ENCODE measurements at regions not wholly inside any gene's neighbourhood (a gene's known extent, or its start where the extent isn't known, plus 50 kb on each side); places are given as distances from the start of the nearest gene placed in this dataset.

DNA sequence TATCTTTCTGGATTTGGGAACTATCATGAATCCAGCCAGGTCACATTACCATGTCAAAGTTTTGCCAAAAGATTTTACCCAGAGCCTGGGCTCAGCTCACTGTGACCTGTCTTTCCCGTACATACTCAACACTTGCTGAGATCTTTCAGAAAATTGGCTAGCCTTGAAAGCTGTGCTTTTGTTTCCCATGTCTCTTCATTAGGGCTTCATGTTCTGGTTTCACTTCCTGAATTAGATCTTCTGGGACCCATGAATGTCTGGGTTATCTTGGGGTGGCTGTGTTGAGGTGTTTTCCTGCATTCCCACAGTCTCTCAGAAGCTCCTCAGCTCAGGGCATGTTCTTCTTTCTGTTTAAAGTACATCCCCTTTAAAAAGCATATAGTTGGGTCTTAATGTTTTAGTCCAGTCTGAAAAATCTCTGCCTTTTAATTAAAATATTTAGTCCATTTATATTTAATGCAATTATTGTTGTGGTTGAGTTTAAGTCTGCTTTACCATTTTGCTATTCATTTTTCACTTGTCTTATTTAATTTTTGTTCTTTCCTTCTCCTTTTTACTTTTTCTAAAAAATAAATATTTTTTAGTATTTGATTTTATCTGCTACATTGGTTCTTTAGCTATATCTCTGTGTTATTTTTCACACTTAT is 242.7 kb downstream of the VRK1 start:
- H3K27me3 ChIP-seq (ENCODE audit: control insufficient read depth, insufficient read depth, low read length) = no peaks in the 10 kb centered on the region

DNA sequence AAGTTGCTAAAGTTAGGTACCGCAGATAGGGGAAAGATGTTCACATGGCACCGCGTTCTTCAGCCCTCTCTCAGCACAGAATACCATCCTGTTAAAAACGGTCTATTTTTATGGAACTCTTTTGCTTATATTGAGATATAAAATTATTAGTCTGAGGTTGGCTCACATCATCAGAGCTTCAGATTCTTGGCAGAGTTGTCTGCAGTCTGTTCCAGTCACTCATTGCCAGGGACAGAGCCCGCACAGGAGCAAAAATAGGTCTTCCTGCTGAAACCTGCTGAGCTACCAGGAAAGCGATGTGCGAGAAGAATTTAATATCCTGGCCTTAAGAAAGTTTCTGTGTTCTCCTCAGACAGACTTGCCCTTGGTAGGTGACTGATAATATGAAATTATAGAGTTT is 249.8 kb downstream of the VRK1 start:
- H3K4me3 ChIP-seq (ENCODE audit: low read depth, low read length) = no peak overlapping the region
- H3K4me1 ChIP-seq = no peaks in the 10 kb centered on the region
- no peaks in the 10 kb centered on the region for H3K27me3 ChIP-seq (ENCODE audit: control insufficient read depth, insufficient read depth, low read length)
- no peak overlapping the region for H3K4me2 ChIP-seq (ENCODE audit: low read length)
- H3K27ac ChIP-seq = no peak overlapping the region
- no peaks in the 10 kb centered on the region for H3K9me3 ChIP-seq (ENCODE audit: control insufficient read depth, low read length)
- H3K9ac ChIP-seq = no peak overlapping the region
- TF ChIP-seq, protein P1, sequence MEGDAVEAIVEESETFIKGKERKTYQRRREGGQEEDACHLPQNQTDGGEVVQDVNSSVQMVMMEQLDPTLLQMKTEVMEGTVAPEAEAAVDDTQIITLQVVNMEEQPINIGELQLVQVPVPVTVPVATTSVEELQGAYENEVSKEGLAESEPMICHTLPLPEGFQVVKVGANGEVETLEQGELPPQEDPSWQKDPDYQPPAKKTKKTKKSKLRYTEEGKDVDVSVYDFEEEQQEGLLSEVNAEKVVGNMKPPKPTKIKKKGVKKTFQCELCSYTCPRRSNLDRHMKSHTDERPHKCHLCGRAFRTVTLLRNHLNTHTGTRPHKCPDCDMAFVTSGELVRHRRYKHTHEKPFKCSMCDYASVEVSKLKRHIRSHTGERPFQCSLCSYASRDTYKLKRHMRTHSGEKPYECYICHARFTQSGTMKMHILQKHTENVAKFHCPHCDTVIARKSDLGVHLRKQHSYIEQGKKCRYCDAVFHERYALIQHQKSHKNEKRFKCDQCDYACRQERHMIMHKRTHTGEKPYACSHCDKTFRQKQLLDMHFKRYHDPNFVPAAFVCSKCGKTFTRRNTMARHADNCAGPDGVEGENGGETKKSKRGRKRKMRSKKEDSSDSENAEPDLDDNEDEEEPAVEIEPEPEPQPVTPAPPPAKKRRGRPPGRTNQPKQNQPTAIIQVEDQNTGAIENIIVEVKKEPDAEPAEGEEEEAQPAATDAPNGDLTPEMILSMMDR (IDR thresholded peaks at IDR 0.05) = no peak
- H3K36me3 ChIP-seq (ENCODE audit: control insufficient read depth, insufficient read depth, low read length) = no peaks in the 10 kb centered on the region
- H2AFZ ChIP-seq = no peak overlapping the region
- H3K79me2 ChIP-seq = no peaks in the 10 kb centered on the region

More for the DNA sequence above, 242.7 kb downstream of the VRK1 start:
- no peak overlapping the region for H3K27ac ChIP-seq
- H3K4me1 ChIP-seq = no peaks in the 10 kb centered on the region
- H2AFZ ChIP-seq = no peak overlapping the region
- H3K4me3 ChIP-seq (ENCODE audit: low read depth, low read length) = no peak overlapping the region
- no peaks in the 10 kb centered on the region for H3K9me3 ChIP-seq (ENCODE audit: control insufficient read depth, low read length)
- TF ChIP-seq, protein P1 (IDR thresholded peaks at IDR 0.05) = no peak
- no peaks in the 10 kb centered on the region for H3K36me3 ChIP-seq (ENCODE audit: control insufficient read depth, insufficient read depth, low read length)
- H3K4me2 ChIP-seq (ENCODE audit: low read length) = no peak overlapping the region
- H3K79me2 ChIP-seq = no peaks in the 10 kb centered on the region
- H3K9ac ChIP-seq = no peak overlapping the region

DNA sequence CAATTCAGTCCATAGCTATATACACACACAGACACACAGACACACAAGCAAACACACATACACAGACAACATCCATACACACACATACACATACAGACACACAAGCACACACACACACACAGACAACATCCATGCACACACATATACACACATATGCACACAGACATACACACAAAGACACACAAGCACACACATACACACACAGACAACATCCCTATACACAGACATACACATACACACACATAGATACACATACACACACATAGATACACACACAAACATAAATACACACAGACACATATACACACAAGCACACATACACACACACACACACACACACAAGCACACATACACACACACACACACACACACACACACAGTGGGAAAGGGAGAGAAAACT is 254.8 kb downstream of the VRK1 start:
- TF ChIP-seq, protein P1 (IDR thresholded peaks at IDR 0.05) = no peak
- no peaks in the 10 kb centered on the region for H3K36me3 ChIP-seq (ENCODE audit: control insufficient read depth, insufficient read depth, low read length)
- no peak overlapping the region for H3K27ac ChIP-seq
- H3K9me3 ChIP-seq (ENCODE audit: control insufficient read depth, low read length) = no peaks in the 10 kb centered on the region
- H3K4me2 ChIP-seq (ENCODE audit: low read length) = no peak overlapping the region
- H3K79me2 ChIP-seq = no peaks in the 10 kb centered on the region
- H3K4me1 ChIP-seq = no peaks in the 10 kb centered on the region
- H2AFZ ChIP-seq = no peak overlapping the region
- H3K27me3 ChIP-seq (ENCODE audit: control insufficient read depth, insufficient read depth, low read length) = no peaks in the 10 kb centered on the region
- H3K9ac ChIP-seq = no peak overlapping the region
- no peak overlapping the region for H3K4me3 ChIP-seq (ENCODE audit: low read depth, low read length)

DNA sequence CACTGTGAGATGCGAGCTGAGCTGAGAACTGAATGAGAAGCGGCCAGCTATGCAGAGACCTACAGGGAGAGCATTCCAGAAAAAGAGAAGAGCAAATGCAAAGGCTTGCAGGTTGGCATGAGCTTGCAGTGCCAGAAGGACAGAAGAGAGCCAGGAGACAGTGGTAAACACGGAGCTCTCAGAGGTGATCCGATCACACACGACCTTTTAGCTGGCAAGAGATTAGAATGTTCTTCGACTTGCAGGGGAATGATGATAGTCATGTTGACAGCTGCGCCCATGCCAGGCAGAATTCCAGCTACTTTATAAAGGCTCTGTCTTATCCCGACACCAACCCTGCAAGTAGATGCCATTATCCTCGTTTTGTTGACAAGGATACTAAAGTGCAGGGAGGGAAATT is 256.8 kb downstream of the VRK1 start:
- Histone ChIP-seq H3K4me2 (ENCODE audit: low read length) (no peak overlapping the region), H3K36me3 (ENCODE audit: control insufficient read depth, insufficient read depth, low read length) (no peaks in the 10 kb centered on the region), H3K27me3 (ENCODE audit: control insufficient read depth, insufficient read depth, low read length) (no peaks in the 10 kb centered on the region), H3K79me2 (no peaks in the 10 kb centered on the region), H3K4me1 (no peaks in the 10 kb centered on the region), H2AFZ (no peak overlapping the region), H3K4me3 (ENCODE audit: low read depth, low read length) (no peak overlapping the region), H3K9me3 (ENCODE audit: control insufficient read depth, low read length) (no peaks in the 10 kb centered on the region), H3K27ac (no peak overlapping the region), H3K9ac (no peak overlapping the region)
- TF ChIP-seq, protein P1 (IDR thresholded peaks at IDR 0.05) = no peak

DNA sequence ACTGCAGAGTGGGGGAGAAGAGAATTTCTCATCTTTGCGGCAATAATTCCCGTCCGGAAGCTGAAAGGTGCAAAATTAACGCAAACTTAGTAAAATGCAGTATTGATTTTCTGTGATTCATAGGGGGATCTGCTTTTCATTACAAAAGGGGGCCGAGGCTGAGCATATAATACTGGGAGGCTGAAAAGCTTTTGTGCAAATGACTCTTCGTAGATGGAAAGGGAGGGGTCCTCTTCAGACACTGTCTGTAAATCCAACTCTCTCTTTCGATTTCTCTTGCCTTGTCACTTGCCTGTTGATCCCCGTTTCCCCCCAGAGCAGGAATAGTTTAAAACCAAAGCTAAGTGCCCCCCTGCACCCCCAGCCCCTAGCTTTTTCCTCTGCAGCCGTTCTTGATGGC is 258.2 kb downstream of the VRK1 start:
- Histone ChIP-seq H3K27ac (no peak overlapping the region), H3K4me1 (no peaks in the 10 kb centered on the region), H2AFZ (no peak overlapping the region), H3K4me2 (ENCODE audit: low read length) (no peak overlapping the region), H3K36me3 (ENCODE audit: control insufficient read depth, insufficient read depth, low read length) (no peaks in the 10 kb centered on the region), H3K79me2 (no peaks in the 10 kb centered on the region), H3K9me3 (ENCODE audit: control insufficient read depth, low read length) (no peaks in the 10 kb centered on the region), H3K4me3 (ENCODE audit: low read depth, low read length) (no peak overlapping the region), H3K27me3 (ENCODE audit: control insufficient read depth, insufficient read depth, low read length) (no peaks in the 10 kb centered on the region), H3K9ac (no peak overlapping the region)
- TF ChIP-seq, protein P1 (IDR thresholded peaks at IDR 0.05) = no peak
